ENCODE measurements at regions not wholly inside any gene's neighbourhood (a gene's known extent, or its start where the extent isn't known, plus 50 kb on each side); places are given as distances from the start of the nearest gene placed in this dataset.

DNA sequence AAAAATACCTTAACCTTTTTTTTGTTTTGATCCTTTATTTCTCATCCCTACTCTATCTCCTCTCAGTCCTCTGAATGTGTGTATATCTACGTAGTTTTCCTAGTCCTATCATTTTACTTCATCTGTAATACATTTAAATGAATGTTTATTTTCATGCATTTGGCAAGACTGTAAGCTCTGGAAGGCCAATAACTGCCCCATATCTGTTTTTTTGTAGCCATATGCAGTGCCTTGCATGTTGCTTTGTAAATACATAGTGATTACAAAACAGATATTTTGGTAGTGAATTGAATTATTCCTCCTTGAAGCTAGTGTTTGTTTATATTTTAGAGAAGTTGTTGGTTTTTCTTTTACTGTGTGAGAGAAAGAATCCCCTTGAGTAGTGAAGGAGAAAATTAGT, 450.2 kb downstream of the PCDH18 start:
- no peak for DNase-seq
- no peak overlapping the region for H3K4me3 Mint-ChIP-seq (ENCODE audit: unreplicated experiment)
- H3K27me3 Mint-ChIP-seq (ENCODE audit: unreplicated experiment): peaks cover 2% of the 10 kb centered on the region
- no peaks in the 10 kb centered on the region for H3K36me3 Mint-ChIP-seq (ENCODE audit: unreplicated experiment)
- TF ChIP-seq, protein P1, sequence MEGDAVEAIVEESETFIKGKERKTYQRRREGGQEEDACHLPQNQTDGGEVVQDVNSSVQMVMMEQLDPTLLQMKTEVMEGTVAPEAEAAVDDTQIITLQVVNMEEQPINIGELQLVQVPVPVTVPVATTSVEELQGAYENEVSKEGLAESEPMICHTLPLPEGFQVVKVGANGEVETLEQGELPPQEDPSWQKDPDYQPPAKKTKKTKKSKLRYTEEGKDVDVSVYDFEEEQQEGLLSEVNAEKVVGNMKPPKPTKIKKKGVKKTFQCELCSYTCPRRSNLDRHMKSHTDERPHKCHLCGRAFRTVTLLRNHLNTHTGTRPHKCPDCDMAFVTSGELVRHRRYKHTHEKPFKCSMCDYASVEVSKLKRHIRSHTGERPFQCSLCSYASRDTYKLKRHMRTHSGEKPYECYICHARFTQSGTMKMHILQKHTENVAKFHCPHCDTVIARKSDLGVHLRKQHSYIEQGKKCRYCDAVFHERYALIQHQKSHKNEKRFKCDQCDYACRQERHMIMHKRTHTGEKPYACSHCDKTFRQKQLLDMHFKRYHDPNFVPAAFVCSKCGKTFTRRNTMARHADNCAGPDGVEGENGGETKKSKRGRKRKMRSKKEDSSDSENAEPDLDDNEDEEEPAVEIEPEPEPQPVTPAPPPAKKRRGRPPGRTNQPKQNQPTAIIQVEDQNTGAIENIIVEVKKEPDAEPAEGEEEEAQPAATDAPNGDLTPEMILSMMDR (IDR thresholded peaks at IDR 0.05; ENCODE audit: partially characterized antibody, unreplicated experiment): no peak
- H3K4me1 Mint-ChIP-seq (ENCODE audit: low read depth, unreplicated experiment): no peaks in the 10 kb centered on the region
- no peak overlapping the region for H3K27ac Mint-ChIP-seq (ENCODE audit: unreplicated experiment)
- no peaks in the 10 kb centered on the region for H3K9me3 Mint-ChIP-seq (ENCODE audit: unreplicated experiment)

- no peak for DNase-seq
- H3K27me3 Mint-ChIP-seq (ENCODE audit: unreplicated experiment): peaks cover 2% of the 10 kb centered on the region
- peaks cover 5% of the 10 kb centered on the region for H3K36me3 Mint-ChIP-seq (ENCODE audit: unreplicated experiment)
- H3K27ac Mint-ChIP-seq (ENCODE audit: unreplicated experiment): no peak overlapping the region
- no peaks in the 10 kb centered on the region for H3K9me3 Mint-ChIP-seq (ENCODE audit: unreplicated experiment)
- TF ChIP-seq, protein P1 (IDR thresholded peaks at IDR 0.05; ENCODE audit: partially characterized antibody, unreplicated experiment): no peak
- no peak overlapping the region for H3K4me3 Mint-ChIP-seq (ENCODE audit: unreplicated experiment)
- no peaks in the 10 kb centered on the region for H3K4me1 Mint-ChIP-seq (ENCODE audit: low read depth, unreplicated experiment)
Observed at GRCh38 chr4:137076908-137077307, 455.4 kb downstream of the PCDH18 start.

DNA sequence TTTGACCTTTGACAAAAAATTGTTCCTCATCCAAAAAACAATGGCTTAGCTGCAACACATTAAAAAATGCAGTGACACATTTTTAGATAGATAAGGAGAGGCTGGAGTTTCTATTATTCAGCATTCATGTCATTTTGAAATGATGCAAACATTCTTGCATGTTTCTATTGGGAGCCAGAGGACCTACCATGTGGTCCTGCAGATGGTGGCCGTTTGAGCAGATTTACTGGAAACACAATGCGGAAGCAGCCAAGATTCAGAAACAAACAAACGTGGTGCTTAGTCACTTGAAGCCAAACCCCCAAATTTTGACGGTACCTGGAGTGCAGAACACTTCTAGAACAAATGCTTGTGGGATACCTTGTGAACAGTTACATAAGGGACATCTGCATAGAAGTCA, 456.7 kb downstream of the PCDH18 start:
- Mint-ChIP-seq H3K27ac (ENCODE audit: unreplicated experiment) (no peak overlapping the region), H3K4me3 (ENCODE audit: unreplicated experiment) (no peak overlapping the region), H3K36me3 (ENCODE audit: unreplicated experiment) (peaks cover 5% of the 10 kb centered on the region), H3K4me1 (ENCODE audit: low read depth, unreplicated experiment) (no peaks in the 10 kb centered on the region), H3K27me3 (ENCODE audit: unreplicated experiment) (no peaks in the 10 kb centered on the region), H3K9me3 (ENCODE audit: unreplicated experiment) (no peaks in the 10 kb centered on the region)
- TF ChIP-seq, protein P1 (IDR thresholded peaks at IDR 0.05; ENCODE audit: partially characterized antibody, unreplicated experiment): no peak
- no peak for DNase-seq

DNA sequence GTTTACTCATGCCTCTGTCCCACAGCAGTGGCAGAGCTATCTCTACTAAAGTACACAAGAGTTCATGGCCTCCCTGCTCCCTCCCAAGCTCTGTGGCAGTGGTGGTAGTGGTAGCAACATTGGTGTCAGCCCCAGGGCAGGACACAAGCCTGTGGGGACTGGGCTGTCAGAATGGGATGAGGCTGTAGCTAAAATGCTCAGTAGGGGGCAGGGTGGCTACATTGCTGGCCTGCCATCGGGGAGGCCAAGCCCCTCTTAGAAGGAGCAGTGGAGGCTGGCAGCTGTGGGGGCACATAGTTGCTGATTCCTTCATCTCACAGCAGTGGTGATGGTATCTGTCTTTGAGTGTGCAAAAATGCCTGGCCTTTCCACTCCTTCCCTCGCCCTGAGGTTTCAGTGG, 461.7 kb downstream of the PCDH18 start:
- H3K36me3 Mint-ChIP-seq (ENCODE audit: unreplicated experiment): peaks cover 4% of the 10 kb centered on the region
- H3K27me3 Mint-ChIP-seq (ENCODE audit: unreplicated experiment): no peaks in the 10 kb centered on the region
- H3K27ac Mint-ChIP-seq (ENCODE audit: unreplicated experiment): no peak overlapping the region
- H3K4me3 Mint-ChIP-seq (ENCODE audit: unreplicated experiment): no peak overlapping the region
- H3K9me3 Mint-ChIP-seq (ENCODE audit: unreplicated experiment): no peaks in the 10 kb centered on the region
- H3K4me1 Mint-ChIP-seq (ENCODE audit: low read depth, unreplicated experiment): no peaks in the 10 kb centered on the region
- TF ChIP-seq, protein P1 (IDR thresholded peaks at IDR 0.05; ENCODE audit: partially characterized antibody, unreplicated experiment): no peak
- DNase-seq: no peak

DNA sequence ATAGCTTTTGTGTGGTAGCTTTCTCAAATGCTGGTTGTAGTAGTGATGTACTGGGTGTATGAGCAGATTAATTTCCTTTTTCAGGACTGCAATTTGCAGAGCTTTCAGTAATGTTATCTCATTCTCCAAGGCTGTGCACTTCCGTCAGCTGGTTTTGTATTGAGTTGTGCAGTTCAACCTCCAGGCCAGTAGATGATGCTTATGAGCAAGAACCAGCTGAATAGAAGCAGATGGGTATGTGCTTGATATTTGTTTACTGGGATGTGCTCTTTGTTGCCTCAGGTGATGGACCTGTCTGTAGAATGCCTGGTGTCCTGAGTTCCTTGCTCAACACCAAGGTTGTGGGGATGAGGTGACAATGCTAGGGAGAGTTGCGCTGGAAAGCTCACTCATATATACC, 462.8 kb downstream of the PCDH18 start:
- TF ChIP-seq, protein P1 (IDR thresholded peaks at IDR 0.05; ENCODE audit: partially characterized antibody, unreplicated experiment): no peak
- no peak overlapping the region for H3K27ac Mint-ChIP-seq (ENCODE audit: unreplicated experiment)
- no peaks in the 10 kb centered on the region for H3K4me1 Mint-ChIP-seq (ENCODE audit: low read depth, unreplicated experiment)
- no peaks in the 10 kb centered on the region for H3K9me3 Mint-ChIP-seq (ENCODE audit: unreplicated experiment)
- DNase-seq: no peak
- H3K27me3 Mint-ChIP-seq (ENCODE audit: unreplicated experiment): no peaks in the 10 kb centered on the region
- no peaks in the 10 kb centered on the region for H3K36me3 Mint-ChIP-seq (ENCODE audit: unreplicated experiment)
- no peak overlapping the region for H3K4me3 Mint-ChIP-seq (ENCODE audit: unreplicated experiment)

Data from glutamatergic neuron (in vitro differentiated cells).